ENCODE measurements at regions not wholly inside any gene's neighbourhood (a gene's known extent, or its start where the extent isn't known, plus 50 kb on each side); places are given as distances from the start of the nearest gene placed in this dataset.

DNA sequence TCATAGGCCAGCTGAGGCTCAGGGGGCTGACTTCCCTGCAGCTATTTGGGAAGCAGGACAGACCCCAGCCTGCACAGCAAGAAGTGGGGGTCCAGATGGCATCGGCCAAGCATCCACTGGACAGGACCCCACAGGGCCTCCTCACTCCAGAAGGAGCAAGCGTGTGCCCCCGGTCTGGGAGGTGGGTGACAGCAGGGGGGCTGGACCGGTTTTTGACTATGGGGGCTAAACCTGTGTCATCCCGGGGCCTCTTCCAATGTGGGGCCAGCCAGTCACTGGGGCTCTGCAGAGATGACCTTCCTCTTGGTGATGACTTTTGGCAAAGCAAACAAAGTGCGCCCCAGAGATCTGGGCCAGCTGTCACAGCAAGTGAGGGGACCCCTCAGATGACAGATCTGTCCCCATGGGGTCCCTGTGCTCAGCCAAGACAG lies 163.9 kb downstream of the OLFM1 start:
- DNase-seq (peak in 1 of 4 donors; percentile 60), ATAC-seq (no peak)
- no peak overlapping the region for H3K4me3 ChIP-seq
- H3K27me3 ChIP-seq: peaks cover 0 to 55% of the 10 kb centered on the region in 2 donors
- H3K4me1 ChIP-seq: no peaks in the 10 kb centered on the region
- H3K9me3 ChIP-seq: no peaks in the 10 kb centered on the region
- intact Hi-C loops (cut with DNase I): no loop called here
- no peak overlapping the region for H3K27ac ChIP-seq
- no peaks in the 10 kb centered on the region for H3K36me3 ChIP-seq
- TF ChIP-seq, protein P1, sequence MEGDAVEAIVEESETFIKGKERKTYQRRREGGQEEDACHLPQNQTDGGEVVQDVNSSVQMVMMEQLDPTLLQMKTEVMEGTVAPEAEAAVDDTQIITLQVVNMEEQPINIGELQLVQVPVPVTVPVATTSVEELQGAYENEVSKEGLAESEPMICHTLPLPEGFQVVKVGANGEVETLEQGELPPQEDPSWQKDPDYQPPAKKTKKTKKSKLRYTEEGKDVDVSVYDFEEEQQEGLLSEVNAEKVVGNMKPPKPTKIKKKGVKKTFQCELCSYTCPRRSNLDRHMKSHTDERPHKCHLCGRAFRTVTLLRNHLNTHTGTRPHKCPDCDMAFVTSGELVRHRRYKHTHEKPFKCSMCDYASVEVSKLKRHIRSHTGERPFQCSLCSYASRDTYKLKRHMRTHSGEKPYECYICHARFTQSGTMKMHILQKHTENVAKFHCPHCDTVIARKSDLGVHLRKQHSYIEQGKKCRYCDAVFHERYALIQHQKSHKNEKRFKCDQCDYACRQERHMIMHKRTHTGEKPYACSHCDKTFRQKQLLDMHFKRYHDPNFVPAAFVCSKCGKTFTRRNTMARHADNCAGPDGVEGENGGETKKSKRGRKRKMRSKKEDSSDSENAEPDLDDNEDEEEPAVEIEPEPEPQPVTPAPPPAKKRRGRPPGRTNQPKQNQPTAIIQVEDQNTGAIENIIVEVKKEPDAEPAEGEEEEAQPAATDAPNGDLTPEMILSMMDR (IDR thresholded peaks at IDR 0.05): no peak

DNA sequence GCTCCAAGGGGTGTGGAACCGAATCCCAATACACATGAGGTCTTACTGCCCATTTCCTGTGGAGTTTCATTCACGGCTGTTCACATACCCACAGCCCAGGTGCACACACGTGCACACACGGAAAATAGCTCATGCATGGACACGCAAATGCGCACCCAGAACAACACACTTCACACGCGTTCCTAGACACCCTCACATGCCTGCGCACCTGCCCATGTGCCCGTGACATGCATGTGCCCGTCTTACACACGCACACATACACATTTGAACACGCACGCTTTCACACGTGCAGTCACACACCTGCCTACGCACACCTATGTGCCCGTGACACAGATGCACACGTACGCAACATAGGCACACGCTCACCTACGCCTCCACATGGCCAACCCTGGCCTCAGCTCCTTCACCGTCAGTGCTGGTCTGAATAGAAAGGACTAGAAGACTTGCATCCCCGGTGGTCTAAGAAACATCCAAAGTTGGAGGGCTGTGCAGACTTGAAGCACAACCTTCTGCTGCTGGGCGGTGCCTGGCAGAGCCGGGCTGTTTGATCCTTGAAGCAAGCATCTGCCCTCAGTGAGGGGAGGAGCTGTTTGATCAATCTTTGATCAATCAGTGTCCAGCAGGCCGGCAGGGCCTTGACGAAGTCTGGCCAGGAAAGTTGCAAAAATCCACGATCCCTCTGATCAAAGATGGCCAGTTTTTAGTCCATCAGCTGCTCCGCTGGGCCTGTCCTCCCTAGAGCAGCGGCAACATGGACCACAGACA lies 164.7 kb downstream of the OLFM1 start:
- H3K4me1 ChIP-seq: no peaks in the 10 kb centered on the region
- DNase-seq (peak in 1 of 4 donors; percentile 41), ATAC-seq (no peak)
- peaks cover 0 to 61% of the 10 kb centered on the region in 2 donors for H3K27me3 ChIP-seq
- H3K27ac ChIP-seq: no peak overlapping the region
- TF ChIP-seq, protein P1 (IDR thresholded peaks at IDR 0.05): no peak
- H3K36me3 ChIP-seq: no peaks in the 10 kb centered on the region
- H3K9me3 ChIP-seq: no peaks in the 10 kb centered on the region
- intact Hi-C loops (cut with DNase I): no loop called here
- no peak overlapping the region for H3K4me3 ChIP-seq

DNA sequence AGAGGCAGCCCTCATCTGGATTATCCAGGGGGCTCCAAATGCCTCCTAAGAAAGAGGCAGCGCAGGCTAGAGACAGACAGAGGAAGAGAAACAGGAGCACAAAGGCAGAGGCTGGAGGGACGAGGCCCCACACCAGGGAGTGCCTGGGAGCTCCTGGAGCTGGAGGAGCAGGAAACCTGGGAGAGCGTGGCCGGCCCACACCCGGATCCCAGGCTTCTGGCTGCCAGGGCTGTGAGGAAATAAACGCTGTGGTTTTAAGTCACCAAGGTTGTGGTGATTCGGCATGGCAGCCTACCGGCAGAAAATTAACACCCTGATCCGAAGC lies 165.5 kb downstream of the OLFM1 start:
- Histone ChIP-seq H3K36me3 (no peaks in the 10 kb centered on the region), H3K27me3 (peaks cover 0 to 66% of the 10 kb centered on the region in 2 donors), H3K4me1 (no peaks in the 10 kb centered on the region), H3K9me3 (no peaks in the 10 kb centered on the region), H3K27ac (no peak overlapping the region), H3K4me3 (no peak overlapping the region)
- ATAC-seq (no peak), DNase-seq (peak in 1 of 4 donors; percentile 60)
- TF ChIP-seq, protein P1 (IDR thresholded peaks at IDR 0.05): no peak
- intact Hi-C loops (cut with DNase I): no loop called here

DNA sequence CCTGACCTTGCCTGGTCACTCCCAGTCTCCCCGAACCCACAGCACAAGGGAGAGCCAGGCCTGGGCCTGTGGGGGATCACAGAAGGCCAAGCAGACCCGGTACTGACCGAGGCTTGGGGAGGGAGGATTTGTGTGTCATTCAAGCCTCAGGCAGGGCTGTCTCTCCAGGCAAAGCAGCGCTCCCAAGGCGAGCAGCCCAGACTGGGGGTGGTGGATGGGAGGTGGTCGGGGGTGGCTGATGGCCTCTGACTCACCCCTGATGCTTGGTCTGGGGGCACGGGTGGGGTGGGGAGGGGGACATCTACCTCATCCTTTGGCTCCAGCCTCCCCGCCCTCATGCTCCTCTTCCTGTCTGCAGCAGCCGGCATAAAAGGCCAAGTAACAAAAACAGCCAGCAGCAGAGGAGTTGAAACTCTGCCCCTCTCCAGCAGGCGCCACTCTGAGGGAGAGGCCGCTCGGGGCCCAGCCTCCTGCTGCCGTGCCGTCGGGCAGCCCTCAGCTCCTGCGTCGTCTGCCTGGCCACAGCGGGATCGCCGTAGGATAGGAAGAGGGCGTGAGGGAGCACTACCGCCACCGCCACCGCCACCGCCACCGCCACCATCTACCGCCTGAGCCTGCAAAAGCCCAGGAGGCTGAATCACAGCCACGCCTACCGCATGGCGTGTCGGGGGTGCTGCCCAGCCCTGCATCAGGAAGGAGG lies 166.0 kb downstream of the OLFM1 start:
- Histone ChIP-seq H3K9me3 (no peaks in the 10 kb centered on the region), H3K4me3 (no peak overlapping the region), H3K27ac (no peak overlapping the region), H3K4me1 (no peaks in the 10 kb centered on the region), H3K36me3 (no peaks in the 10 kb centered on the region), H3K27me3 (peaks cover 0 to 66% of the 10 kb centered on the region in 2 donors)
- intact Hi-C loops (cut with DNase I): no loop called here
- DNase-seq (peak in 1 of 4 donors; percentile 62), ATAC-seq (no peak)
- TF ChIP-seq, protein P1 (IDR thresholded peaks at IDR 0.05): no peak
